ENCODE measurements at regions not wholly inside any gene's neighbourhood (a gene's known extent, or its start where the extent isn't known, plus 50 kb on each side); places are given as distances from the start of the nearest gene placed in this dataset.

- no peak for TF ChIP-seq POLR2A (IDR thresholded peaks at IDR 0.05; ENCODE audit: low read length)
- TF ChIP-seq GATA1 (IDR thresholded peaks at IDR 0.05; ENCODE audit: low read depth, low read length) = no peak
These were observed 421.4 kb upstream of the CADM1 start for GRCh38 chr11:115925568-115926090.

All from erythroblast (primary cell).